Testis (tissue), 2 donors: ENCODE measurements at regions not wholly inside any gene's neighbourhood (a gene's known extent, or its start where the extent isn't known, plus 50 kb on each side); places are given as distances from the start of the nearest gene placed in this dataset.

Source experiments
- CTCF ChIP-seq, 3 experiments: fragments of 450-650 bp in 2 of 3; fragments of 200-600 bp in 1 of 3; sonication (generic) in 1 of 3; IDR thresholded peaks; one replicate each; pipeline ENCODE4 v1.5.1; 2016 to 2019; ENCODE audit warnings: antibody characterized with exemption in 3 of 3, mild to moderate bottlenecking in 2 of 3, moderate library complexity in 1 of 3
- POLR2A ChIP-seq: fragments of 450-650 bp; IDR thresholded peaks from one replicate; pipeline ENCODE4 v1.6.1; 2017; ENCODE audit warnings: antibody characterized with exemption, mild to moderate bottlenecking, moderate library complexity

DNA sequence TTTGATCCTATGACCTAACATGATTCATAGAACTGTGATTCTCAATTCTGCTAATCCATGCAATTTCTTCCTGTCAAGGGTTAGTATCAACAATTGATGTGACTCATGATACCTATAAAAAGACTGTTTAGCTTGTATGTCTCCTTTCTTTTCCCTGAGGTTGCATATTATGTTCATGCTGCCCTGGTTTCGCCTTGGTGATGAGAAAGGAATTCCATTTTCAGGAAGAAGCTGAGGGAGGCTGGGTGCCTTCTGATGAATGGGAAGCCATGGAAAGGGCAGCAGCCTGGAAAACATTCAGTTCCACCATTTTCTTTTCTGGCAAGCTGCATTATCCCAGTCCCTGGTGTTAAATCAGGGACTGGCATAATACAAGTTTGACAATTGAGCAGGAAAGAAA is 976.5 kb downstream of the RPA4 start:
- TF ChIP-seq CTCF (IDR thresholded peaks at IDR 0.05) (no peak), POLR2A (no peak)
